ENCODE measurements at regions not wholly inside any gene's neighbourhood (a gene's known extent, or its start where the extent isn't known, plus 50 kb on each side); places are given as distances from the start of the nearest gene placed in this dataset.

- TF ChIP-seq SPI1 (IDR thresholded peaks at IDR 0.05; ENCODE audit: low read depth, low read length) (no peak), PAX5 (IDR thresholded peaks at IDR 0.05; ENCODE audit: insufficient read depth, low read length, severe bottlenecking) (no peak), POLR2AphosphoS5 (IDR thresholded peaks at IDR 0.05; ENCODE audit: low read depth, low read length) (no peak), POLR2A (IDR thresholded peaks at IDR 0.05; ENCODE audit: low read depth, low read length) (no peak)
Observed at GRCh38 chr1:34315974-34316373, 139.3 kb downstream of the C1orf94 start.

Data from GM12891 (cell line).